Adrenal gland (tissue), 5 donors: ENCODE measurements at regions not wholly inside any gene's neighbourhood (a gene's known extent, or its start where the extent isn't known, plus 50 kb on each side); places are given as distances from the start of the nearest gene placed in this dataset.

Experiments used
- POLR2A ChIP-seq, 2 donors: fragments of 450-650 bp; IDR thresholded peaks; one replicate each; pipeline ENCODE4 v1.6.1; 2017; ENCODE audit warnings: antibody characterized with exemption in 2 of 2, mild to moderate bottlenecking in 2 of 2, moderate library complexity in 1 of 2
- TF ChIP-seq, protein P1 (sequence below), 6 experiments: fragments of 450-650 bp in 4 of 6; fragments of 200-600 bp in 2 of 6; sonication (generic) in 1 of 6; IDR thresholded peaks; 1 replicate in 5 of 6; 2 replicates in 1 of 6; pipeline versions ENCODE4 v1.5.1 to v1.8.0; 2016 to 2021; ENCODE audit warnings: antibody characterized with exemption in 6 of 6, mild to moderate bottlenecking in 2 of 6, moderate library complexity in 1 of 6
- donor health status: DM: no; HTN: no; CAD: no.

DNA sequence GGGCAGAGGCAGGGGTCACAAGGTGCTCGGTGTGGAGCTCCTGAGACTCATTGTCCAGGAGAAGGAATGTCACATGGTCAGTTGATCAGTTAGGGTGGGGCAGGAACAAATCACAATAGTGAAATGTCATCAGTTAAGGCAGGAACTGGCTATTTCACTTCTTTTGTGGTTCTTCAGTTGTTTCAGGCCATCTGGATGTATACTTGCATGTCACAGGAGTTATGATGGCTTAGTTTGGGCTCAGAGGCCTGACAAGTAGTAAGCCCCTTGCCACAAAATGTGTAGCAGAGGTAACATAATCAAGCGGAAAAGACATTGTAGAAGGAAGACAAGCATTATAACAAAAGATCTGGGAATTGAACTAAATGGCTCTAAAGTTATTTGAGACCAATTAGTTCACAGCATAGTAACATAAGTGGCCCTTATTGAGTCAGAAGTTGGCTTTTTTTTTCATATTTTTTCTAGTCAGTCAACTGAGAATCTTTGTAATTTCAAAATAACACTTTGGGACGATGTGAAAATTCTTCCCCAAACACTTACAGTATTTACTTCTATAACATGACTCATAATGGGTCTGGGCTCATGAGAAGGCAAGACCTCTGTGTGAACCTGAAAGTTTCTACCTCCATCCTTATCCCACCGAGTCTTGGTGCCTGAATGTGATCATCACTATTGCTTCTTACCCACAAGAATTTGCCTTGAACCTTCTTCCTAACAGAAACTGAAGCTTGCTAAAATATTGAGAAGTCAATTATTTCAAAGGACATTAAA, 137.0 kb upstream of the DPT start:
- TF ChIP-seq, protein P1, sequence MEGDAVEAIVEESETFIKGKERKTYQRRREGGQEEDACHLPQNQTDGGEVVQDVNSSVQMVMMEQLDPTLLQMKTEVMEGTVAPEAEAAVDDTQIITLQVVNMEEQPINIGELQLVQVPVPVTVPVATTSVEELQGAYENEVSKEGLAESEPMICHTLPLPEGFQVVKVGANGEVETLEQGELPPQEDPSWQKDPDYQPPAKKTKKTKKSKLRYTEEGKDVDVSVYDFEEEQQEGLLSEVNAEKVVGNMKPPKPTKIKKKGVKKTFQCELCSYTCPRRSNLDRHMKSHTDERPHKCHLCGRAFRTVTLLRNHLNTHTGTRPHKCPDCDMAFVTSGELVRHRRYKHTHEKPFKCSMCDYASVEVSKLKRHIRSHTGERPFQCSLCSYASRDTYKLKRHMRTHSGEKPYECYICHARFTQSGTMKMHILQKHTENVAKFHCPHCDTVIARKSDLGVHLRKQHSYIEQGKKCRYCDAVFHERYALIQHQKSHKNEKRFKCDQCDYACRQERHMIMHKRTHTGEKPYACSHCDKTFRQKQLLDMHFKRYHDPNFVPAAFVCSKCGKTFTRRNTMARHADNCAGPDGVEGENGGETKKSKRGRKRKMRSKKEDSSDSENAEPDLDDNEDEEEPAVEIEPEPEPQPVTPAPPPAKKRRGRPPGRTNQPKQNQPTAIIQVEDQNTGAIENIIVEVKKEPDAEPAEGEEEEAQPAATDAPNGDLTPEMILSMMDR (IDR thresholded peaks at IDR 0.05), result no peak
- no peak for TF ChIP-seq POLR2A (IDR thresholded peaks at IDR 0.05)
